HEK293 (cell line): ENCODE measurements at regions not wholly inside any gene's neighbourhood (a gene's known extent, or its start where the extent isn't known, plus 50 kb on each side); places are given as distances from the start of the nearest gene placed in this dataset.

Source experiments
- CTCF ChIA-PET: fragments of 350-600 bp; formaldehyde crosslinking; extraction: SDS; loops from one replicate; lab custom pipeline; 2021; ENCODE audit warnings: antibody characterized with exemption; lab: Yijun Ruan, JAX
- POLR2A ChIA-PET: fragments of 300-600 bp; formaldehyde crosslinking; extraction: SDS; loops from one replicate; lab custom pipeline; 2020; ENCODE audit warnings: antibody characterized with exemption, inconsistent platforms; lab: Yijun Ruan, JAX
- H3K27ac ChIP-seq: fragments of 200-500 bp; sonication (Bioruptor generic); 2 replicates; pipeline ENCODE4 v1.5.1; 2014; ENCODE audit warnings: low read depth, low read length, control low read depth, inconsistent platforms; ENCODE audit errors: extremely low read depth
- H3K36me3 ChIP-seq, 2 experiments: fragments of 200-500 bp in 1 of 2; sonication (Bioruptor generic) in 1 of 2; 1 replicate in 1 of 2; 2 replicates in 1 of 2; pipeline ENCODE4 v1.5.1; 2014 to 2017; ENCODE audit warnings: inconsistent platforms in 2 of 2, low read length in 2 of 2; ENCODE audit not compliant: control insufficient read depth in 2 of 2, insufficient read depth in 1 of 2
- H3K4me1 ChIP-seq: fragments of 200-500 bp; sonication (Bioruptor generic); 2 replicates; pipeline ENCODE4 v1.5.1; 2014; ENCODE audit warnings: mild to moderate bottlenecking, low read length, inconsistent platforms; ENCODE audit not compliant: control insufficient read depth, insufficient read depth
- H3K4me3 ChIP-seq: 2 replicates; pipeline ENCODE4 v1.5.1; 2011; ENCODE audit warnings: low read depth, mild to moderate bottlenecking, control low read depth, low read length, moderate library complexity
- H3K9me3 ChIP-seq: fragments of 200-500 bp; sonication (Bioruptor generic); 2 replicates; pipeline ENCODE4 v1.5.1; 2014; ENCODE audit warnings: low read depth, low read length, inconsistent platforms; ENCODE audit not compliant: control insufficient read depth, insufficient read depth
- GLIS1 ChIP-seq: fragments of 450-650 bp; formaldehyde crosslinking; IDR thresholded peaks from 2 replicates; pipeline ENCODE4 v1.5.1; 2016; ENCODE audit warnings: missing biosample characterization, missing genetic modification characterization
- HOXA7 ChIP-seq: sonication (generic); formaldehyde crosslinking; IDR thresholded peaks from 2 replicates; pipeline ENCODE4 v1.8.1; 2022; ENCODE audit warnings: missing genetic modification reagents, borderline replicate concordance
- HOXC10 ChIP-seq: sonication (generic); formaldehyde crosslinking; IDR thresholded peaks from 2 replicates; pipeline ENCODE4 v1.8.1; 2023; ENCODE audit warnings: mild to moderate bottlenecking, missing genetic modification reagents
- ZBTB48 ChIP-seq: fragments of 450-650 bp; formaldehyde crosslinking; IDR thresholded peaks from 2 replicates; pipeline ENCODE4 v1.5.1; 2016; ENCODE audit warnings: missing biosample characterization, missing genetic modification characterization
- ZFHX2 ChIP-seq: fragments of 450-650 bp; formaldehyde crosslinking; conservative IDR thresholded peaks from 2 replicates; pipeline ENCODE4 v1.5.1; 2016; ENCODE audit warnings: missing biosample characterization, missing genetic modification characterization
- ZNF2 ChIP-seq: fragments of 450-650 bp; formaldehyde crosslinking; IDR thresholded peaks from 2 replicates; pipeline ENCODE4 v1.5.1; 2016; ENCODE audit warnings: missing biosample characterization, missing genetic modification characterization
- ZNF274 ChIP-seq, 2 experiments: fragments of 200-500 bp in 1 of 2; fragments of 450-650 bp in 1 of 2; sonication (Bioruptor generic) in 1 of 2; formaldehyde crosslinking in 1 of 2; IDR thresholded peaks; 2 replicates each; pipeline versions ENCODE4 v1.5.1 to v1.6.1; 2014 to 2016; ENCODE audit warnings: borderline replicate concordance in 1 of 2, inconsistent platforms in 1 of 2, low read length in 1 of 2, missing biosample characterization in 1 of 2, missing genetic modification characterization in 1 of 2
- ZNF561 ChIP-seq: fragments of 450-650 bp; IDR thresholded peaks from 2 replicates; pipeline ENCODE4 v1.5.1; 2018; ENCODE audit warnings: missing biosample characterization, missing genetic modification characterization, borderline replicate concordance
- TF ChIP-seq, protein P1 (sequence below): fragments of 450-650 bp; formaldehyde crosslinking; IDR thresholded peaks from 2 replicates; pipeline ENCODE4 v1.5.1; 2016; ENCODE audit warnings: missing biosample characterization, missing genetic modification characterization
- TF ChIP-seq, protein P2 (sequence below): fragments of 450-650 bp; formaldehyde crosslinking; conservative IDR thresholded peaks from 2 replicates; pipeline ENCODE4 v1.5.1; 2016; ENCODE audit warnings: low read depth, missing biosample characterization, missing genetic modification characterization

DNA sequence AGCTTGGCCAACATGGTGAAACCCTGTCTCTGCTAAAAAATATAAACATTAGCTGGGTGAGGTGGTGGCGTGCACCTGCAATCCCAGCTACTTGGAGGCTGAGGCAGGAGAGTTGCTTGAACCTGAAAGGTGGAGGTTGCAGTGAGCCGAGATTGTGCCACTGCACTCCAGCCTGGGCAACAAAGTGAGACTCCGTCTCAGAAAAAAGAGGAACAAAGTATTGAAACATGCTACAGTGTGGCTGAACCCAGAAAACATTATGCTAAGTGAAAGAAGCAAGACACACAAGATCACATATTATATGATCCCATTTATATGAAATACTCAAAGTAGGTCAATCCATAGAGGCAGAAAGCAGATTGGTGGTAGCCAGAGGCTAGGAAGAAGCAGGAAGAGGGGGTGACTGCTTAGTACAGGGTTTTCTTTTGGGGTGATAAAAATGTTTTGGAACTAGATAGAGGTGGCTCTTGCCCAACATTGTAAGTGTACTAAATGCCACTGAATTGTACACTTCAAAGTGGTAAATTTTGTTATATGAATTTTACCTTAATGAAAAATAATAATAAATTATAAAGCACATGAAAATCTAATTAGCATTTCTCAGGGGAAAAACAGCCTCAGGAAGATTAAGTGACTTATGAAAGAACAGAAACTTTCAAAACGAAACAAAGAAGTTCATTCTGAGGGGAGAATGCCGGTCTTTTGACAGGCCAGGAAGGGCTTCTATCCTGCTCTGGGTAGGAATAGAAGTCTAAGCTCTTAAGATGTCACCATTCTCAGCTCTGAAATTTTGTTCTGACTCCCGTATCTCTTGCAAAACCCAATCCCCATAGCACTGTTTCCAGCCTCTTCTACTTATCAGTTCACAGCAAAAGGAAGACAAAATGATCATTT, 161.1 kb upstream of the TBCA start:
- Histone ChIP-seq H3K9me3 (no peaks in the 10 kb centered on the region), H3K4me1 (no peaks in the 10 kb centered on the region), H3K4me3 (no peak overlapping the region), H3K36me3 (no peaks in the 10 kb centered on the region), H3K27ac (no peak overlapping the region)
- TF ChIP-seq ZNF2 (tag by site-specific recombination), result no peak
- TF ChIP-seq ZNF561, result no peak
- TF ChIP-seq HOXA7, result no peak
- no peak for TF ChIP-seq ZNF274 (IDR thresholded peaks at IDR 0.05; ENCODE audit: low read length)
- no peak for TF ChIP-seq ZNF274 (tag by site-specific recombination; IDR thresholded peaks at IDR 0.05; ENCODE audit: borderline replicate concordance)
- TF ChIP-seq ZBTB48 (tag by site-specific recombination), result no peak
- TF ChIP-seq, protein P1, sequence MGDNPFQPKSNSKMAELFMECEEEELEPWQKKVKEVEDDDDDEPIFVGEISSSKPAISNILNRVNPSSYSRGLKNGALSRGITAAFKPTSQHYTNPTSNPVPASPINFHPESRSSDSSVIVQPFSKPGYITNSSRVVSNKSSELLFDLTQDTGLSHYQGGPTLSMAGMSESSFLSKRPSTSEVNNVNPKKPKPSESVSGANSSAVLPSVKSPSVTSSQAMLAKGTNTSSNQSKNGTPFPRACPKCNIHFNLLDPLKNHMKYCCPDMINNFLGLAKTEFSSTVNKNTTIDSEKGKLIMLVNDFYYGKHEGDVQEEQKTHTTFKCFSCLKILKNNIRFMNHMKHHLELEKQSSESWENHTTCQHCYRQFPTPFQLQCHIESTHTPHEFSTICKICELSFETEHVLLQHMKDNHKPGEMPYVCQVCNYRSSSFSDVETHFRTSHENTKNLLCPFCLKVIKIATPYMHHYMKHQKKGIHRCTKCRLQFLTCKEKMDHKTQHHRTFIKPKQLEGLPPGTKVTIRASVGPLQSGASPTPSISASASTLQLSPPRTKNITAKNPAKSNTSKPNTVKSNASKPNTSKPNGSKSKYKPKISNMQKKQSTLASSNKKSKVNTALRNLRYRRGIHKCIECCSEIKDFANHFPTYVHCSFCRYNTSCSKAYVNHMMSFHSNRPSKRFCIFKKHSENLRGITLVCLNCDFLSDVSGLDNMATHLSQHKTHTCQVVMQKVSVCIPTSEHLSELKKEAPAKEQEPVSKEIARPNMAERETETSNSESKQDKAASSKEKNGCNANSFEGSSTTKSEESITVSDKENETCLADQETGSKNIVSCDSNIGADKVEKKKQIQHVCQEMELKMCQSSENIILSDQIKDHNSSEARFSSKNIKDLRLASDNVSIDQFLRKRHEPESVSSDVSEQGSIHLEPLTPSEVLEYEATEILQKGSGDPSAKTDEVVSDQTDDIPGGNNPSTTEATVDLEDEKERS, result no peak
- TF ChIP-seq GLIS1 (tag by site-specific recombination), result no peak
- TF ChIP-seq HOXC10 (CRISPR knock-in tag), result no peak
- POLR2A ChIA-PET, result no interaction called here
- CTCF ChIA-PET, result interaction anchor here (0.9 kb wide), 1 partner anchor 10 kb away, joined by 4 read pairs; no protein-coding TSS in a partner anchor

DNA sequence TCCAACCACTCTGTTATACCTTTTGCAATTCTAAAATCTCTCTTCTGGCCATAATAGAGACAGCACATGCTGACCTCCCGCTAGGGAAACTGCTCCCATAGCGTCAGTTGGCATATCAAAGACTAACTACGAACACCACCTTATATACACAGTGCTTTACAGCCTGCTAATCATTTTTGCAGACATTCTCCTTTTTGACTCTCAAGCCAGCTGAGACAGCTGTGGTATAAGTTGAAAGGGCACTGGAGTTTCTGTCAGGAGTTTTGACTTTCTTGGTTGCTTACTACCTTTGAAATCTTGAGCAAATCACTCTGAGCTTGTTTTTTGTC, 160.2 kb upstream of the TBCA start:
- H3K9me3 ChIP-seq, result no peaks in the 10 kb centered on the region
- H3K4me3 ChIP-seq, result no peak overlapping the region
- ChIA-PET CTCF (interaction anchor here (0.6 kb wide), 1 partner anchor 11 kb away, joined by 3 read pairs; no protein-coding TSS in a partner anchor), POLR2A (no interaction called here)
- TF ChIP-seq, protein P2, sequence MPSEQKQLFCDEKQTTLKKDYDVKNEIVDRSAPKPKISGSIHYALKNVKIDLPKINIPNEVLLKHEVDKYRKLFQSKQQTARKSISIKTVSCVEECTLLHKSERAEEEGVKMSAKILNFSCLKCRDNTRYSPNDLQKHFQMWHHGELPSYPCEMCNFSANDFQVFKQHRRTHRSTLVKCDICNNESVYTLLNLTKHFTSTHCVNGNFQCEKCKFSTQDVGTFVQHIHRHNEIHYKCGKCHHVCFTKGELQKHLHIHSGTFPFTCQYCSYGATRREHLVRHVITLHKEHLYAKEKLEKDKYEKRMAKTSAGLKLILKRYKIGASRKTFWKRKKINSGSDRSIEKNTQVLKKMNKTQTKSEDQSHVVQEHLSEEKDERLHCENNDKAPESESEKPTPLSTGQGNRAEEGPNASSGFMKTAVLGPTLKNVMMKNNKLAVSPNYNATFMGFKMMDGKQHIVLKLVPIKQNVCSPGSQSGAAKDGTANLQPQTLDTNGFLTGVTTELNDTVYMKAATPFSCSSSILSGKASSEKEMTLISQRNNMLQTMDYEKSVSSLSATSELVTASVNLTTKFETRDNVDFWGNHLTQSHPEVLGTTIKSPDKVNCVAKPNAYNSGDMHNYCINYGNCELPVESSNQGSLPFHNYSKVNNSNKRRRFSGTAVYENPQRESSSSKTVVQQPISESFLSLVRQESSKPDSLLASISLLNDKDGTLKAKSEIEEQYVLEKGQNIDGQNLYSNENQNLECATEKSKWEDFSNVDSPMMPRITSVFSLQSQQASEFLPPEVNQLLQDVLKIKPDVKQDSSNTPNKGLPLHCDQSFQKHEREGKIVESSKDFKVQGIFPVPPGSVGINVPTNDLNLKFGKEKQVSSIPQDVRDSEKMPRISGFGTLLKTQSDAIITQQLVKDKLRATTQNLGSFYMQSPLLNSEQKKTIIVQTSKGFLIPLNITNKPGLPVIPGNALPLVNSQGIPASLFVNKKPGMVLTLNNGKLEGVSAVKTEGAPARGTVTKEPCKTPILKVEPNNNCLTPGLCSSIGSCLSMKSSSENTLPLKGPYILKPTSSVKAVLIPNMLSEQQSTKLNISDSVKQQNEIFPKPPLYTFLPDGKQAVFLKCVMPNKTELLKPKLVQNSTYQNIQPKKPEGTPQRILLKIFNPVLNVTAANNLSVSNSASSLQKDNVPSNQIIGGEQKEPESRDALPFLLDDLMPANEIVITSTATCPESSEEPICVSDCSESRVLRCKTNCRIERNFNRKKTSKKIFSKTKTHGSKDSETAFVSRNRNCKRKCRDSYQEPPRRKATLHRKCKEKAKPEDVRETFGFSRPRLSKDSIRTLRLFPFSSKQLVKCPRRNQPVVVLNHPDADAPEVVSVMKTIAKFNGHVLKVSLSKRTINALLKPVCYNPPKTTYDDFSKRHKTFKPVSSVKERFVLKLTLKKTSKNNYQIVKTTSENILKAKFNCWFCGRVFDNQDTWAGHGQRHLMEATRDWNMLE (tag by site-specific recombination), result 0 out of 2 replicates have a peak, but pooled peaks have one; percentile 4
- no peak for TF ChIP-seq ZFHX2 (tag by site-specific recombination)
- no peak overlapping the region for H3K27ac ChIP-seq
- no peaks in the 10 kb centered on the region for H3K4me1 ChIP-seq
- no peaks in the 10 kb centered on the region for H3K36me3 ChIP-seq
